HG03520 (cell line): ENCODE measurements at regions not wholly inside any gene's neighbourhood (a gene's known extent, or its start where the extent isn't known, plus 50 kb on each side); places are given as distances from the start of the nearest gene placed in this dataset.
A peak's percentile ranks its signal among the peaks of the same experiment; 100 is the strongest.

Source experiments
- ATAC-seq: cut with Tn5 transposase; IDR thresholded peaks from one replicate; pipeline ENCODE4 v1.9.1; 2021; ENCODE audit warnings: mild to moderate bottlenecking, moderate library complexity; ENCODE audit not compliant: unreplicated experiment

DNA sequence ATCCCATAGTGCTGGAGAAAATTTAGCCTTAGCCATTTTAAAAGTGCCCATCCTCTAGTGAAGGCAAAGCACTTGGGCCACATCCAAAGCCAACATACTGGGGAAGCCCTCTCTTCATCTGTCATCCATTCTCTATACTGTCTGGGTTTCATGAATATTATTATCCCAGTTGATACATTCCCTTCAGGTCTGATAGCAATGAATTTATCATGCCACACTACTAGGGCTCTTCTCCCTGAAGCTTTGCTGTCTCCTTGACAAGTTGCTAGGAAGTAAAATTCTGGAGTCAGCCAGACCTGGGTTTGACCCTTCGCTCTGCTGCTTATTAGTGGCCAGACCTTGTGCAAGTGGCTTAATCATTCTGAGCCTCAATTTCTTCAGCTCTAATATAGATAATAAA is 1041.4 kb upstream of the ADGRL2 start:
- no peak for ATAC-seq

DNA sequence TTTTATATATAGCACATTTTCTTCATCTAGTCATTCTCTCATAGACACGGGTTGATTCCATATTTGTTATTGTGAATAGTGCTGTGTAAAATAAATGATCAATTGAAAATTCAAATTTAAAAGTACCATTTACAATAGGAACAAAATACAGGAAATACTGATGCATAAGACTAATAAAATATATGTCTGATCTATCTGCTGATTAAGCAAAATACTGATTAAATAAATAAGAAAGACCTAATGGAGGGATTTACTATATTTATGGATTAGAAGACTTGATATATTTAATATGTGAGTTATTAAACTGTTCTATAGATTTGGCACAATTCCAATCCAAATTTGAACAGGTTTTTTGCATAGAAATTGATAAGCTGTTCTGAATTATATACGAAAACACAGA is 1044.8 kb upstream of the ADGRL2 start:
- ATAC-seq = no peak

DNA sequence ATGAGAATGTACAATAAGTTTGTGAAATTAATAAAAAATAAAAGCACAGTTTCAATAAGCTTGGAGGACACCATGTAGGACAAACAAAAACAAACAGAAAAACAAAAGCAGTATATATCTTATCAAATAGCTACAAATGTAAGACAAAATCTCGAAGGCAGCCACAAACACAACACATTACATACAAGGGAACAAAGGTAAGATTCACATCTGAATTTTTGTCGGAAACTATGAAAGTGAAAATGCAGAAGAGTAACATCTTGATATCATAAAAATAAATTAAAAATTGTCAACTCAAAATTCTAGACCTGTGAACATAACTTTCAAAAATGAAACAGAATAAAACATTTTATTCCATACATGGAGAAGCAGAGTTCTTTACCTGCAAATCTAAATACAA is 1049.5 kb upstream of the ADGRL2 start:
- ATAC-seq = no peak

DNA sequence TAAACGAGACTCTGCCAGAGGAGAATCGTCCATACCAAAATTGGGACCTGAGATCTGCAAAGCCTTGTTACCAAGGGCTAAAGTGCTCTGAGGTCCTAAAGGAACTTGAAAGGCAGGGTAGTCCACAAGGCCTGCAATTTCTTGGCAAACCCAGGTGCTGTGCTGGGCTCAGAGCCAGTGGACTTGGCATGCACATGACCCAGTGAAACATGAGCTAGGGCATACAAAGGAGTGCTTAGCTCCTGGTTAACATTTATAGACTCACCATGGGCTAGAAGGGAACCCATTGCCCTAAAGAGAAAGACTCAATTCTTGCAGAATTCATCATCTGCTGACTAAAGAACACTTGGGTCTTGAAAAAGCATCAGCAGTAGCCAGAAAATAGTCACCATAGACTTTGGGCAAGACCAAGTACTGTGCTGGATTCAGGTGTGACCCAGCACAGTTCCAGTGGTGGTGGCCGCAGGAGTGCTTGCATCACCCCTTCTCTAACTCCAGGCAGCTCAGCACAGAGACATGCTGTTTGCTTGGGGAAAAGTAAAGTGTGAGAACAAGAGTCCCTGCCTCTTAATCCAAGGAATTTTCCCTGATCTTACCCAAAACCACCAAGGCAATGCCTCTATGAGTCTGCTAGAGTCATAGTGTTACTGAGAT is 1069.4 kb upstream of the ADGRL2 start:
- ATAC-seq = no peak

DNA sequence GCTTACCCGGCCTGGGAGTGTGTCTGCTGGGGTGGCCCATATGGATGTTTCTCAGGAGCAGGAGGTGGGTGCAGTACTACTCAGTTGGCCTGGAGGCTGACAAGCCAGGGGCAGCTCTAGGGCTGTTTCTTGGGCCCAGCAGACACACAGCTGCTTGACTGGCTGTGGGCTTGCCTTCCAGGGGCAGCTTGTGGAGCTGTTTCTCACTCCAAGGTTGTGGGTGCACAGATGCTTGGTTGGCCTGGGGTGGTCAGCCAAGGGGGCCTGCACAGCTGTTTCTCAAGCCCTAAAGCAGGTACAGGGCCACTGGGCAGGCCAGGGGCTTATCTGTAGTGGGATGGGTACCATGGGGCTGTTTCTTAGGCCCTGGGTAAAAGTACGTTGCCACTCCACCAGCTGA is 1078.1 kb upstream of the ADGRL2 start:
- no peak for ATAC-seq

DNA sequence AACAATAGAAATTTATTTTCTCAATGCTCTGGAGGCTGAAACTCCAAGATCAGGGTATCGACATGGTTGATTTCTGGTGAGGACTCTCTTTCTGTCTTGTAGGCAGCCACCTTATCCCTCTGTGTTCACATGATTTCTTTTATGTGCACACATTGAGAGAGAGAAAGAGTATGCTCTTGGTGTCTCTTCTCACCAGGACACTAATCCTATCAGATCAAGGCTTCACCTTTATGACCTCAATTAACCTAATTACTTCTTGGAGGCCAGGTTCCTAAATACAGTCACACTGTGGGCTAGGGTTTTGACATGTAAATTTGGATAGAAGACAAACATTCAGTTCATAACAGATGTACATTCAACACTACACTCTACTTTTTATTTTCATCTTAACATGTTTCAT is 1094.2 kb upstream of the ADGRL2 start:
- no peak for ATAC-seq

DNA sequence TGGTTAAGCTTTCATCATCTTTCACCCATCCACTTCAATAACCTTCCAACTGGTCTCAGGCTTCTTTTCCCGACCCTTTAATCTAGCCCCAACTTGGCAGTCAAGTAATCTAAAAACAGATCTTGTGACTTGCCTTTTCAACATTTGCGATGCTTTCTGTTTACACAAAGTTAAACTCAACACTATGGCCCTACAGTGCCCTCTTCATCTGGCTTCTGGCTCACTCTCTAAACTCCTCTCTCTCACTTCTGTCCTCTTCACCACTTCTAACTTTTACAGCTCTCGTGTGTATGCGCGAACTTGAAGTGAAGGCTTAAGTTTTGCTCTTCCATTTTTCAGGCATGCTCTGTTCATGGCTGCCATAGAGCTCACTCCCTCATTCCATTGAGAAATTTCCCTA is 1122.3 kb upstream of the ADGRL2 start:
- ATAC-seq = no peak

DNA sequence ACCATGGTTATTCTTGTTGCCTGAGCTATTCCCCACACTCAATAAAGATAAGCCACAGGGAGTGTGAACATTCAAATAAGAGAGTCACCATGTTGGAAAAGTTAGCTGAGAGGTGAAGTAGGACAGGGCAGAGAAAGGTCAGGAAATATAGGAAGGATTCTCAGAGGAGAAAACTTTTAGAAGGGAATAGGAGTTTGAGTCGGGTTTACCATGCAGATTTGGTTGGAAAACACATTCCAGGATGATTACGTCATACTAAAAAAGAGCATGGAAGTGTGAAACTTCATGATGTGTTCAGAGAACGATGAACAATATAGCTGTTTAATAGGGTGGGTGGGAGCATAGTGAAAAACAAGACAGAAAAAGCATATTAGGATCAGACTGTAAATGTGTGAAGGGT is 1125.3 kb upstream of the ADGRL2 start:
- no peak for ATAC-seq

DNA sequence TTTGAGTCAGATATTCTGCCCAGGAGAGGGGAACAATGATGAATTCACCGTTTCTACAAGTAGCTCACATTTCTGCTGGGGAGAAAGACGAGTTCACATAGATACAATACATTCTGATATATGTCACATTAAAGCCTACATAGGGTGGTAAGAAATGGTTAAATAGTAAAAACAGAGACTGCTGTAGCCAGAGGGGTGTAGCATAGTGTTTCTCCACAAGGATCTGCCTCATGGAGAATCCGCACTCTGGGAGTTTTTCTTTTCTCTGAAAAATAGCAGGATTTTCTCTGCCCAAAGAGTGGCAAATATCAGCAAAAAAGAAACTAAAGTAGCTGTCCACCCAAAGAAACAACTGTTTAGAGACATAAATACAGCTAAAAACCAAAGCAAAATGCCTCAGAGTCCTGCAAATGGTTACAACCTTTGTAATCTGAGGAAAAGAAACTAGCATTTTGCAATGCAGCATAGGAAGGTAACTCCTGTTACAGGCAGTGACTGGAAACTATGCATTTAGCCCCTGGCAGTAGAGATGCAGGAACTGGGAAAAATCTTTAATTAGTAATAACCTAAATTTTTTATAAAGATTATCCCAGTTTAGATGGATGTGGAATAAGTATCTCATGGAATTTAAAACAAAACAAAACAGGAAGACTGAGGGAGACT is 1126.7 kb upstream of the ADGRL2 start:
- ATAC-seq = no peak

DNA sequence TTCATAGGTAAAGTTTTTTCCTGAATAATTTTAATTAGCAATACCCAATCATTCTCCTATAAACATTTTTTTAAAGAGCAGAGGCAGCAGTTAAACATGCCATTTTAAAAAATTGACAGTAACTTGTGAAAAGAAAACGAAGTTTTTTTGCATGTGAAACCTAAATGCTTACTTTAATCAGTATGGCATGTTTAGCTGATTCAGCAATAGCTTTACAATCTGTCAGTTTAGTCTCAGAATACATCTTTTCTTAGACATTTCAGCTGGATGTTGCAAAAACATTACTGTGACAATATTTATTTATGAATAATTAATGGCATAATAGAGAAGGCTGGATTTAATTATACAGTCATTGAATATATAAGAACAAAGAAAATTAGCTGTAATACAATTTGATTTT is 1132.4 kb upstream of the ADGRL2 start:
- no peak for ATAC-seq

DNA sequence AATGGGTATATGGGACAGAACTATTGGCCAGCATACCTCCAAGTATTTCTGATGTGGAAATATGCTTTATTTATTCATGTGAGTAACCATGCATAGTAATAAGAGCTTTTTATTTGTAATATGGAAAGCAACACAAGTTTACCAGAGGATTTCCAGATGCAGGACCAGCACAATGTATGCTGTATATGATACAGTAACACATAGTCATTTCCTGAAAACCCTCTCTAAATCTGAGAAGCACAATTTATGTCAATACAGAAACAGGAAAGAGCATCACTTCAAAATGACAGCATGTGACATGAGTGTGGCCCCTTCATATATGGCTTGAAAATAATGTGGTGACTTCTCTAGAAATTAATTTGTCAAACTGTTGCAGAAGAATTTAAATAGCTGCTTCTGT is 1134.7 kb upstream of the ADGRL2 start:
- no peak for ATAC-seq

DNA sequence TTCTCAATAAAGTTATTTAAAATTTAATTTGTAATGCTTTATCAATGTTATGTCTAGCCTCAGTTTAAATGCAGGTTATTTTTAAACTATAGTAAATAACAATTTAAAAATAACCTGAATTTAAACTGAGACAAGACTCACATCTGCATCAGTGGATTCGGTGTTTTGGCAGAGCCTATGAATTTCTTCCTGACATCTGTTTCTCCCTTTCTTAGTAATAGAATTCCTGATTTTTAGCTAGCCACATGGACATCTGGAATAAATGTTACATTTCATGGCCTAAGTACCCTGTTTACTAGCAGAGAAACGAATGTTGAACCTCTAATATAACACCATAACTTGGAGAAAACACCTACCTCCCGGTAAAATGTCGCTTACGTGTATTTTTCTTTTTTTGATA is 1141.6 kb upstream of the ADGRL2 start:
- no peak for ATAC-seq

DNA sequence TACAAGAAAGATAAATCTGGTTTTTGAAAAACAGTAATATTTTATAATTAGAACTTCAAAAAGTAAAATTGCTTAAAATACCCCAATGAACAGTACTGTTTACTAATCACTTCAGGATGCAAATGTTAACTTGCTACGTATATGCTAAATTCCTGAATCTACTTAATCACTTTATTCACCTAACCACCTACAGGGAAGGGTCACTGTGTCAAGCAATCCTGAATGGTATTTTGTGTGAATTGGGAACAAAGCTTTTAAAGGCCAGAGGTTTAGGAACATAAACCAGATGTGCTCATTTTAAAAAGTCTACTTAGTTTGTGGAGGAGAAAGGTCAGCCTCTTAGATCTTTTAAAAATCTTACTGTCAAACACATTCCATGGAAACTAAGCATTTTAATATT is 1143.0 kb upstream of the ADGRL2 start:
- ATAC-seq = no peak

DNA sequence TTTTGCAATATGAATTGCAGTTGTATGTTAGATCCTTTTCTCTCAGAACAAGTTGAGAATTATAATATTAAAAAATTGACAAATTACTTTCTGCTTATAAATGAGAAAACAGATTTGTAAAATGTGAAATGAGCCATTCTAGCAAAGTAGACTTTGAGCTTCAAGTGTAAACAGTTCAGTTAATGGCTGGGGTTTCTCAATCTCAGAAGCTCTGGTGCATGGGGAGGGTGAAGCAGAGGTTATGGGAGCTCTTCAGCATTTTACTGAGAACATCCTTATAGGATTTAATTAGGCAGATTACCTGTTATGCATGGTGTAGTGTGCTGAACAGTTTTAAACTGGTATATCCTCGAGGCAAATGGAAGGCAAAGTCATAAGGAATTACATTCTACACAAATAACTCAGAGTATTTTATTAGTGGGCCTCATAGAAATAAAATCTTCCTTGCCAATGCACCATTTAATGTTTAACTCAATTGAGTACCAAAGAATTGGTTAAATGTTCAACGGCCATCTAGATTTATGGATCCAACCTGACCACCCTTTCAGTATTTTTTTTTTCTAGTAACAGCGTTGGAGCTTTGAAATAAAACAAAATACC is 1143.6 kb upstream of the ADGRL2 start:
- no peak for ATAC-seq

DNA sequence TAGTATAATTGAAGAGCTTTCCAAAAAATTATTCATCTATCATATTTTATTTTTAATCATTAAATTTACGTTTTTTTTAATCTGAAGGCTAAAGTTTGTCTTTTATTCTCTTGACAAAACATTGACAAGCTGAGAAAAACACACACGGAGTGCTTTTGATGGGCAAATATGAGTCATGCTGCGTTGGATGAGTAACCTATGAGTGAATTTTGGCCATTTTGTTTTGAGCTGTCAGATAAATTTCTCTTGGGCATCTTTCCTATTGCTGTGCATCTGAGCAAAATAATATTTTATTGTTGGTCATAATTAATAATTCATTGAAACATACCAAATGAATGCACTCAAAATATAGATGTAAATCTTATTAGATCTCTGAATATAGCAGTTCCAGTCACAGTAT is 1144.1 kb upstream of the ADGRL2 start:
- ATAC-seq = peak; percentile 52

DNA sequence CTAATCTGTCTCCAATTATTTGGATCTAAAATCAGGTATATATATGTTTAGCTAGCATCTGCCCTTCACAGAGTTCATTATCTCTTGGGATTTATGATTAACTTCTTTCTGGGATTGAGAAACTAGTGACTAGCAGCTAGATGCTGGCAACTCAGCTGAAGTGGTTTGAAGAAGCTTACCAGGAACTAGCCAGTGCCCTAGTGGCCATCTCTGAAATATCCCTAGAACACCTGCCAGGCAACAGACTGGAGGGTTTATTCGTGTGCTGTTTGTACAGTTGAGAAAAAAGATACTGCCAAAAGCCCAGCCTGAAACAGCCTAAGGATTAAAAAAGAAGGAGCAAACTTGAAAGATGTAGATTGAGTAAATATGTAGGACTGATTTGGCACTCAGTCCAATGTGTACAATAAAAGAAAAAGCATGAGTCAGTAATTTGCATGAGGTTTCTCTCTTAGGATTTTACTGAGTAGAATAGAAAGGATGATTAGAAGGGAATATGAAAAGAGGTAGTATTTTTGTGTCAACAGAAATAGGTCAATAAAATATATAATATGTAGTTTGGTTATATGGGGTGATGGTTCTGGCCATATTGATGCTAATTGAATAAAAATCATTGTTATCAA is 1144.6 kb upstream of the ADGRL2 start:
- peak; percentile 88 for ATAC-seq

DNA sequence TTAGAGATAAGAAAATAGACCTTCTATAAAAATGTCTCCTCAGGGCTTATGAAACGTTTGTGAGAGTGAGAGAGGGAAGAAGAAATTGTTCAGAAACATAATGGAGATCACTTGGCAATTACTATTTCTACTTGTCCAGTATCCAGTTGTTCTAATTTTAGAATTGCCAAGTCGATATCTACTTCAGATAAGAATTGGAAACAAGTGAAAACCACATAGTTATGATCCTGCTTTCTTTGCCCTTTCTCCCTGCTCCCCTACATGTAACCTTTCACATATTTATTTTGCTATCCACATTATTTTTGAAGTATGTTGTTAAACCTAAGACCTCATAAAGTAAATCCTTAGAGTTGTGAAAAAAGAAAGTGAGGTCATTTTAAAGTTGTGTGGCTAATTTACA is 1154.7 kb upstream of the ADGRL2 start:
- ATAC-seq = no peak

DNA sequence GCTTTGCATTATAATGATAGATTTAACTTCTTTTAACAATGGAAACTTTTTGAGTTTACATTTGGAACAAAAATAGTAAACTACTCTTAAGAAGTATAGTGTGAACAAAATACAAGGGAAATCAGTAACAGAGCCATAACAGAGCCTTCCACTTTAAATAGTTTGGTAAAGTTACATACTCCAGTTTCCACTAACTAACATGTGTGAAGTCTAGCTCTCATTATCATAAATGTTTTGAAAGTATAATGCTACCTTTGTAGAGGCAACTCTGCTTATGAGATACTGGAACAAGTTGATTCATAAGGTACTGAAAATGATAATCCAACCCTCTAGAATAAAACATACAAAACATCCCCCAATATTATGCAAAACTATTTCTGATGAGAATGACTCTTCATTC is 1155.1 kb upstream of the ADGRL2 start:
- no peak for ATAC-seq

DNA sequence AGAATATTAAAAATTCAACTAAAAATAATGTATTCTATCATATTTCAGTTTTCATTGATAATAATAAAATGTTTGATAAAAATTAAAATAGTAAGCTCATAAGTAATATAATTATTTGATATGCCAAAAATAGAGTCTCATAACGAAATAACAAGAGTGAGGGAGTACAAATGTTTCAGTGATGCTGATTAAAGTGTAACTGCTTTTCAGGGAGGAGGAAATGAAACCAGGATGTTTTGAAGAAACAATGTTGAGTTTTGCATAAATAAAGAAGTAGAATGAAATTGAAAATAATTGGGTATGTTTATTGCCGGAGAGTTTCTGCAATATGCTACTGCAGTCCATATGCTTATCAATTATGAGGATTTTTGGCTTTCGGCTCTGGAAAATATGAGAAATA is 1159.8 kb upstream of the ADGRL2 start:
- ATAC-seq = peak; percentile 43

DNA sequence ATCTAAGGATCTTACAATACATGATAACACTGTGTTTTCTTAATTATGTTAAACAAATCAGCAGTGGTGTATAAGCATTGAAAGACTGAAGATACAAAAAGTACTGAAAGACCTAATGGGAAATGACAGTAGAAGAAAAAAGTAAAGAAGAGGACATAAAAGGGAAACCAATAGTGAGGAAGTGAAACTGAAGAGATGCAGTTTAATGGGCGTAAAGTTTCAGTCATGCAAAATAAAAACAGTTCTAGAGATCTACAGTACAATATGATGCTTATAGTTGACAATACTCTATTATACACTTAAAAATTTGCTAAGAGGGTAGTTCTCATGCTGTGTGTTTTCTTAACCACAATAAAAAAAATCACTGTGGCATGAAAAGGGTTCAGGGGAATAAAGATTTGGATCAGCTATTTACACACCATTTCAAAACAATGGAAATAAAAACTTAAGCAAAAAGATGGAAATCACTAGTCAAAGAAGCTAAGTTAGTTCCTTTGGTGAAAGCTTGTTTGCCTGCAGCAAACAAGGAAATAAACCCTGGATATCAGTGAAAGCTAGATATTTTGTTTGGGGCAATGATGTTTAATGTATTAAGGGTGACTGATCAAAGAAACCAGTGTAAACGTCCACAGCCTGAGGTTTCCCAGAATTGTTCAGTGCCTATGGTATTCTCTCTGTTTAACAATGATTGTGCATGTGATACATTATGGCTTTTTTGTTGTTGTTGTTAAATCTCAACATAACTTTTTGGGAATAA is 1160.8 kb upstream of the ADGRL2 start:
- ATAC-seq = peak; percentile 98

DNA sequence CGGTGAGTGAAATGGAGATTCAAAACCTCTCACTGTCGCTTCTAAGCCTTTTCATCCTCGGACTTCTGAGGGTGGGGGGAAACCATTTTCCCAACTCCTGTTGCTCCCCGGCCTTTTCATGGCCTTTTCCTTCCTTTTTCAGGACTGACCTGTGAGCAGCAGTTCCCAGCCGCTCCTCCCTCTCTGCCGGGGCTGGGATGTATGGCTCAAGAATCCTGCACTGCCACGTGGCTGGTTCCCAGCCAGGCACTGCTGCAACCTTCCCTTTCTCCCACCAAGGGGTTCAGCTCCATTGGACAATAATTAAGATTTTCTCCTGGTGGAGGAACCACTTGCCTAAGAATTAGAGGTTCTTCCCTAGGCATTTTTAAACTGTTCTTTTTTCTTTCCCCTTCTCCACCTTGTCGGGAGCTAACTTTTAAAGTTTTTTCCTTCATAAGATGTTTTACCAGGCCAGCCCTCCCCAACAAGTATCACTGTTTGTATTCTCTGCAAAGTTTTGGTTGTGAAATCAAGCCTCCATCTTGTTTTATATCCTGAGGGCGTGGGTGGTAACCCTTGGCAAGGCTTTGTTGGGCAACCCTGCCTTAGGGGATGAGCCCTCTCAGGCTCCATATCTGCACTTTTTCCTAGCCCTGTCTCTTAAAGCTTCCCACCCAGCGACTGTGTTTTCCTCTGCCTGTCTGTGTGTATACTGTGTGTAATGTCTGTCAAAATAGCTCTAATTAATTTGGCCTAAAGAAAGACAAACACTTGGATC is 1166.6 kb upstream of the ADGRL2 start:
- no peak for ATAC-seq
